HCT116 (cell line): ENCODE measurements at regions not wholly inside any gene's neighbourhood (a gene's known extent, or its start where the extent isn't known, plus 50 kb on each side); places are given as distances from the start of the nearest gene placed in this dataset.
"Not testable (repeated sequence)": the region's sequence is repeated elsewhere in the genome, so short reads cannot be mapped to it uniquely, and the experiment has no call there.

ENCODE experiments used
- ATAC-seq: fragments of 200-7000 bp; cut with Tn5 transposase; 2 replicates; pipeline ENCODE4 v1.9.1; 2020; ENCODE audit warnings: mild to moderate bottlenecking, moderate library complexity
- BruUV-seq: library from RNA; stranded (reverse); fragments of 400-500 nt; replicated peaks from 2 replicates; lab custom pipeline; 2021; lab: Mats Ljungman, UMichigan
- CTCF ChIA-PET: fragments of 300-600 bp; sonication (Branson Sonifier 250); formaldehyde crosslinking; loops from one replicate; lab custom pipeline; 2021; ENCODE audit warnings: antibody characterized with exemption; lab: Charles Lee
- POLR2A ChIA-PET: fragments of 300-600, 350-600 bp; sonication (Branson Sonifier 250); formaldehyde crosslinking; loops from one replicate; lab custom pipeline; 2021; ENCODE audit warnings: antibody characterized with exemption; lab: Charles Lee
- RAD21 ChIA-PET, 2 experiments: fragments of 300-600 bp; sonication (Branson Sonifier 250); formaldehyde crosslinking; loops; one replicate each; lab custom pipeline; 2023; ENCODE audit warnings: low total read pairs in 2 of 2; ENCODE audit not compliant: uncharacterized antibody in 2 of 2, unreplicated experiment in 2 of 2, low non-redundant PET in 1 of 2; lab: Charles Lee
- DNase-seq: peaks from one replicate; pipeline ENCODE4 v3.0.0-alpha.2; 2010; ENCODE audit warnings: low read depth, low spot score
- H2AFZ ChIP-seq: fragments of 200-600 bp; shearing (Covaris generic), sonication (generic); 2 replicates; pipeline ENCODE4 v1.6.1; 2017; ENCODE audit warnings: low read depth, mixed run types, mixed read lengths, antibody characterized with exemption, low read length; ENCODE audit not compliant: poor library complexity, severe bottlenecking
- H3K27ac ChIP-seq: 2 replicates; pipeline ENCODE4 v1.5.1; 2012; ENCODE audit warnings: low read depth, low read length
- H3K27me3 ChIP-seq: fragments of 200-600 bp; sonication (generic); 2 replicates; pipeline ENCODE4 v1.6.1; 2016; ENCODE audit warnings: mixed run types, low read length, mixed read lengths; ENCODE audit not compliant: insufficient read depth
- H3K36me3 ChIP-seq, 2 experiments: fragments of 200-500 bp in 1 of 2; fragments of 200-600 bp in 1 of 2; sonication (Bioruptor generic) in 1 of 2; sonication (generic) in 1 of 2; 2 replicates each; pipeline versions ENCODE4 v1.5.1 to v1.6.1; 2014 to 2016; ENCODE audit warnings: low read length in 2 of 2, inconsistent platforms in 1 of 2, mixed read lengths in 1 of 2, mixed run types in 1 of 2; ENCODE audit not compliant: insufficient read depth in 2 of 2, control insufficient read depth in 1 of 2
- H3K4me1 ChIP-seq, 2 experiments: fragments of 200-600 bp in 1 of 2; sonication (generic) in 1 of 2; 2 replicates each; pipeline versions ENCODE4 v1.5.1 to v1.6.1; 2012 to 2017; ENCODE audit warnings: low read length in 2 of 2, inconsistent platforms in 1 of 2, mild to moderate bottlenecking in 1 of 2, mixed read lengths in 1 of 2, mixed run types in 1 of 2, moderate library complexity in 1 of 2; ENCODE audit not compliant: insufficient read depth in 2 of 2, control insufficient read depth in 1 of 2
- H3K4me2 ChIP-seq: fragments of 200-600 bp; sonication (generic); 2 replicates; pipeline ENCODE4 v1.6.1; 2017; ENCODE audit warnings: mixed run types, low read length, mixed read lengths
- H3K4me3 ChIP-seq, 2 experiments: fragments of 200-600 bp in 1 of 2; sonication (generic) in 1 of 2; replicated peaks in 1 of 2; 2 replicates each; pipeline ENCODE4 v1.5.1; 2011 to 2016; ENCODE audit warnings: low read length in 2 of 2, control low read depth in 1 of 2, low read depth in 1 of 2, mild to moderate bottlenecking in 1 of 2, mixed read lengths in 1 of 2, mixed run types in 1 of 2
- H3K79me2 ChIP-seq: fragments of 200-600 bp; sonication (generic); 2 replicates; pipeline ENCODE4 v1.6.1; 2017; ENCODE audit warnings: mild to moderate bottlenecking, mixed run types, low read length, moderate library complexity, mixed read lengths; ENCODE audit not compliant: insufficient read depth
- H3K9ac ChIP-seq: fragments of 200-600 bp; sonication (generic); 2 replicates; pipeline ENCODE4 v1.6.1; 2016; ENCODE audit warnings: low read length, mixed read lengths
- H3K9me2 ChIP-seq: fragments of 200-600 bp; sonication (generic), shearing (Covaris generic); 2 replicates; pipeline ENCODE4 v1.6.1; 2017; ENCODE audit warnings: mixed run types, mild to moderate bottlenecking, moderate library complexity; ENCODE audit not compliant: insufficient read depth
- H3K9me3 ChIP-seq, 2 experiments: fragments of 200-500 bp in 1 of 2; fragments of 200-600 bp in 1 of 2; sonication (Bioruptor generic) in 1 of 2; sonication (generic) in 1 of 2; 2 replicates each; pipeline ENCODE4 v1.6.1; 2014 to 2017; ENCODE audit warnings: low read length in 2 of 2, mixed read lengths in 2 of 2, inconsistent platforms in 1 of 2, low read depth in 1 of 2, mild to moderate bottlenecking in 1 of 2, mixed run types in 1 of 2, moderate library complexity in 1 of 2; ENCODE audit not compliant: control insufficient read depth in 1 of 2, insufficient read depth in 1 of 2
- H4K20me1 ChIP-seq: fragments of 200-600 bp; sonication (generic), shearing (Covaris generic); 2 replicates; pipeline ENCODE4 v1.6.1; 2017; ENCODE audit warnings: mixed run types, mild to moderate bottlenecking, moderate library complexity; ENCODE audit not compliant: insufficient read depth
- CTCF ChIP-seq, 3 experiments: fragments of 200-600 bp in 1 of 3; sonication (generic) in 1 of 3; IDR thresholded peaks in 2 of 3; conservative IDR thresholded peaks in 1 of 3; 2 replicates each; pipeline ENCODE4 v1.5.1; 2012 to 2017; ENCODE audit warnings: low read depth in 2 of 3, low read length in 2 of 3, antibody characterized with exemption in 1 of 3, borderline replicate concordance in 1 of 3, control low read depth in 1 of 3, mild to moderate bottlenecking in 1 of 3, mixed read lengths in 1 of 3, mixed run types in 1 of 3, moderate library complexity in 1 of 3; ENCODE audit not compliant: insufficient read depth in 1 of 3
- POLR2A ChIP-seq: IDR thresholded peaks from 2 replicates; pipeline ENCODE4 v1.7.0; 2011; ENCODE audit warnings: borderline replicate concordance; ENCODE audit not compliant: insufficient read depth, insufficient read length; ENCODE audit errors: extremely low read depth
- intact Hi-C: fragments of 100-400 bp; cut with micrococcal nuclease; formaldehyde crosslinking; loops from 2 replicates; pipeline ENCODE4 v1.10.0; 2022

GRCh38 chr13:111437856-111438547, 117.6 kb downstream of the TEX29 start:
- Histone ChIP-seq H2AFZ (no peak overlapping the region), H3K4me2 (no peak overlapping the region), H3K4me1 (no peaks in the 10 kb centered on the region), H4K20me1 (no peaks in the 10 kb centered on the region), H3K27ac (no peak overlapping the region), H3K9me3 (no peaks in the 10 kb centered on the region), H3K9me2 (no peaks in the 10 kb centered on the region), H3K9ac (no peak overlapping the region), H3K27me3 (peaks cover 23% of the 10 kb centered on the region; the same call in 1 of the 2 replicates), H3K36me3 (no peaks in the 10 kb centered on the region), H3K4me3 (no peak overlapping the region), H3K79me2 (no peaks in the 10 kb centered on the region)
- intact Hi-C loops = no loop called here
- DNase-seq (no peak), ATAC-seq (no peak)
- no TSS peak for BruUV-seq
- RAD21 ChIA-PET = no interaction called here
- CTCF ChIA-PET = interaction anchor here (4.1 kb wide), 1 partner anchor 10 kb away, joined by 33 read pairs; no protein-coding TSS in a partner anchor
- TF ChIP-seq POLR2A = no peak
- POLR2A ChIA-PET = no interaction called here

- BruUV-seq, H3K79me2 ChIP-seq, DNase-seq, H3K4me2 ChIP-seq, H3K4me1 ChIP-seq, H3K9me3 ChIP-seq, H2AFZ ChIP-seq, POLR2A ChIA-PET, H3K4me3 ChIP-seq, RAD21 ChIA-PET, H3K9me2 ChIP-seq, H4K20me1 ChIP-seq, H3K27ac ChIP-seq, intact Hi-C loops, H3K9ac ChIP-seq, H3K36me3 ChIP-seq: not testable (repeated sequence)
- H3K27me3 ChIP-seq = peaks cover 31% of the 10 kb centered on the region
- peak; percentile 46 to 60 (median 54) for TF ChIP-seq CTCF (IDR thresholded peaks at IDR 0.05 in 2 of 3, conservative IDR thresholded peaks at IDR 0.05 in 1 of 3; ENCODE audit: borderline replicate concordance in 1 of 3, insufficient read depth in 1 of 3, low read depth in 2 of 3, low read length in 2 of 3)
- ATAC-seq = peak; percentile 40; the same call in 1 of the 2 replicates
- CTCF ChIA-PET = interaction anchor here (0.6 to 4.1 kb wide), 5 partner anchors 10 to 373 kb away, joined by 4 to 33 read pairs (median 4); no protein-coding TSS in a partner anchor
Observed at GRCh38 chr13:111440492-111440891, 120.0 kb downstream of the TEX29 start.
